K562 (cell line): ENCODE measurements at regions not wholly inside any gene's neighbourhood (a gene's known extent, or its start where the extent isn't known, plus 50 kb on each side); places are given as distances from the start of the nearest gene placed in this dataset.

Source experiments
- BHLHE40 ChIP-seq: IDR thresholded peaks from 2 replicates; pipeline ENCODE4 v1.6.1; 2011; ENCODE audit warnings: low read length, improper control_type of control experiment
- CBFA2T2 ChIP-seq: fragments of 450-650 bp; conservative IDR thresholded peaks from 2 replicates; pipeline ENCODE4 v1.6.1; 2017; ENCODE audit warnings: mild to moderate bottlenecking
- DEAF1 ChIP-seq: fragments of 450-650 bp; formaldehyde crosslinking; IDR thresholded peaks from 2 replicates; pipeline ENCODE4 v1.4.0; 2020; ENCODE audit warnings: mild to moderate bottlenecking, moderate library complexity
- PHF8 ChIP-seq: fragments of 200-600 bp; sonication (generic); IDR thresholded peaks from 2 replicates; pipeline ENCODE4 v1.6.1; 2012; ENCODE audit warnings: mixed run types, mild to moderate bottlenecking, inconsistent platforms, low read length, moderate library complexity, borderline replicate concordance
- ZBTB49 ChIP-seq: sonication (generic); formaldehyde crosslinking; IDR thresholded peaks from 2 replicates; pipeline ENCODE4 v1.8.0; 2022; ENCODE audit warnings: missing genetic modification reagents, mild to moderate bottlenecking, borderline replicate concordance
- ZNF133 ChIP-seq: fragments of 250-450 bp; sonication (Bioruptor Pico); IDR thresholded peaks from 2 replicates; pipeline ENCODE4 v1.4.0; 2020; ENCODE audit warnings: mild to moderate bottlenecking
- ZNF23 ChIP-seq: fragments of 250-450 bp; sonication (Bioruptor Pico); IDR thresholded peaks from 2 replicates; pipeline ENCODE4 v1.4.0; 2020; ENCODE audit warnings: mild to moderate bottlenecking
- ZNF586 ChIP-seq: fragments of 450-650 bp; formaldehyde crosslinking; conservative IDR thresholded peaks from 2 replicates; pipeline ENCODE4 v1.4.0; 2020; ENCODE audit warnings: mild to moderate bottlenecking, moderate library complexity
- TF ChIP-seq, protein P1 (sequence below): sonication (generic); formaldehyde crosslinking; IDR thresholded peaks from 2 replicates; pipeline ENCODE4 v1.8.0; 2022; ENCODE audit warnings: mild to moderate bottlenecking, missing genetic modification reagents
- TF ChIP-seq, protein P2 (sequence below): sonication (generic); formaldehyde crosslinking; IDR thresholded peaks from 2 replicates; pipeline ENCODE4 v1.9.0; 2022; ENCODE audit warnings: mild to moderate bottlenecking, missing genetic modification reagents

DNA sequence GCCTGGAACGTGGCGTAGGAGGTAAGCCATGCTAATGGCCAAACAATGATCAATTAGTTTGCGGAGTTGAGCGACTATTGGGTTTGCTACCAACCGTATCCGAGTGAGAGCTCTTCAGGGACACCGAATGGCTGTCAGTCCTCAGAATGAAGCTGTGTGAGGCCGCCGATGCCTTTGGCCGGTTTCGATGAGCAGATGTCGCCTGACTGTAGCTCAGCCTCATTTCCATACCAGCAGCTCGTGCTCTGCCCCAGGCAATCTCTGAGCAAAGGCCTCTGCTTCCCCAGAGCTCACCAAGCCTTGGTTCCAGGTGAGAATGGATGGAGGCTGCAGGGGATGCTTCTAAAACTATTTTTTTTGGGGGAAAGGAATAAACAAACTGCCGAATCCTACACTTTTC, 111.7 kb upstream of the HS3ST4 start (continued):
- no peak for TF ChIP-seq DEAF1 (CRISPR knock-in tag)
- TF ChIP-seq ZNF133: no peak
- TF ChIP-seq ZNF586 (CRISPR knock-in tag): no peak
- TF ChIP-seq, protein P1, sequence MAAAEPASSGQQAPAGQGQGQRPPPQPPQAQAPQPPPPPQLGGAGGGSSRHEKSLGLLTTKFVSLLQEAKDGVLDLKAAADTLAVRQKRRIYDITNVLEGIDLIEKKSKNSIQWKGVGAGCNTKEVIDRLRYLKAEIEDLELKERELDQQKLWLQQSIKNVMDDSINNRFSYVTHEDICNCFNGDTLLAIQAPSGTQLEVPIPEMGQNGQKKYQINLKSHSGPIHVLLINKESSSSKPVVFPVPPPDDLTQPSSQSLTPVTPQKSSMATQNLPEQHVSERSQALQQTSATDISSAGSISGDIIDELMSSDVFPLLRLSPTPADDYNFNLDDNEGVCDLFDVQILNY (CRISPR knock-in tag): no peak
- TF ChIP-seq ZBTB49 (CRISPR knock-in tag): no peak
- TF ChIP-seq, protein P2, sequence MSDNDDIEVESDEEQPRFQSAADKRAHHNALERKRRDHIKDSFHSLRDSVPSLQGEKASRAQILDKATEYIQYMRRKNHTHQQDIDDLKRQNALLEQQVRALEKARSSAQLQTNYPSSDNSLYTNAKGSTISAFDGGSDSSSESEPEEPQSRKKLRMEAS (CRISPR knock-in tag): no peak
- TF ChIP-seq BHLHE40: no peak
- no peak for TF ChIP-seq CBFA2T2
- TF ChIP-seq PHF8: no peak
- no peak for TF ChIP-seq ZNF23 (CRISPR knock-in tag)
